ENCODE measurements at regions not wholly inside any gene's neighbourhood (a gene's known extent, or its start where the extent isn't known, plus 50 kb on each side); places are given as distances from the start of the nearest gene placed in this dataset.

DNA sequence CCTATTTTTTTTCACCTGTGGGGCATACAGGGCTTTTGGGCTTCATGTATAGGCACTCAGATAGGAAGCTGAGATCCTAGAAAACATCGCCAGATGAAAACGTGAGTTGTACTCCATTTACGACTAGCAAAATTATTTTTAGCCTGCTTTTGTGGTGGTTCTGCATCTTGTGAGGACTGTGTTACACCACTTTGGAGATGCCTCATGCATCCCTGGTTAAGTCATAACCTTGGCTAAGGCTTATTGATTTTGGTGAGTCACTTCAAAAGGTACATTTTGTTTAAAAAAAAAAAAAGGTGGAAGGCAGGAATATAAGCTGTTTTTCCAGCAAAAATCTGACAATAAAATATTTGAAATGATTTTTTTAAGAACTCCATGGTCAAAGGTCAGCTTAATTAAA, 101.8 kb upstream of the OLFM3 start:
- TF ChIP-seq, protein P1, sequence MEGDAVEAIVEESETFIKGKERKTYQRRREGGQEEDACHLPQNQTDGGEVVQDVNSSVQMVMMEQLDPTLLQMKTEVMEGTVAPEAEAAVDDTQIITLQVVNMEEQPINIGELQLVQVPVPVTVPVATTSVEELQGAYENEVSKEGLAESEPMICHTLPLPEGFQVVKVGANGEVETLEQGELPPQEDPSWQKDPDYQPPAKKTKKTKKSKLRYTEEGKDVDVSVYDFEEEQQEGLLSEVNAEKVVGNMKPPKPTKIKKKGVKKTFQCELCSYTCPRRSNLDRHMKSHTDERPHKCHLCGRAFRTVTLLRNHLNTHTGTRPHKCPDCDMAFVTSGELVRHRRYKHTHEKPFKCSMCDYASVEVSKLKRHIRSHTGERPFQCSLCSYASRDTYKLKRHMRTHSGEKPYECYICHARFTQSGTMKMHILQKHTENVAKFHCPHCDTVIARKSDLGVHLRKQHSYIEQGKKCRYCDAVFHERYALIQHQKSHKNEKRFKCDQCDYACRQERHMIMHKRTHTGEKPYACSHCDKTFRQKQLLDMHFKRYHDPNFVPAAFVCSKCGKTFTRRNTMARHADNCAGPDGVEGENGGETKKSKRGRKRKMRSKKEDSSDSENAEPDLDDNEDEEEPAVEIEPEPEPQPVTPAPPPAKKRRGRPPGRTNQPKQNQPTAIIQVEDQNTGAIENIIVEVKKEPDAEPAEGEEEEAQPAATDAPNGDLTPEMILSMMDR (conservative IDR thresholded peaks at IDR 0.05; ENCODE audit: low read length), result no peak
- TF ChIP-seq EZH2phosphoT487 (IDR thresholded peaks at IDR 0.05; ENCODE audit: borderline replicate concordance, low read depth, low read length), result no peak

Data from OCI-LY7 (cell line).